ENCODE measurements at regions not wholly inside any gene's neighbourhood (a gene's known extent, or its start where the extent isn't known, plus 50 kb on each side); places are given as distances from the start of the nearest gene placed in this dataset.
A peak's percentile ranks its signal among the peaks of the same experiment; 100 is the strongest.

GRCh38 chr9:99401680-99402504 lies 179.8 kb downstream of the SEC61B start:
- DNase-seq (ENCODE audit: low spot score): no peak

- no peak for DNase-seq (ENCODE audit: low spot score)
Observed at GRCh38 chr9:99403371-99403770, 181.3 kb downstream of the SEC61B start.

GRCh38 chr9:99405359-99405758 lies 183.3 kb downstream of the SEC61B start:
- DNase-seq (ENCODE audit: low spot score): no peak

GRCh38 chr9:99406939-99407338 lies 184.9 kb downstream of the SEC61B start:
- DNase-seq (ENCODE audit: low spot score): no peak

GRCh38 chr9:99411068-99411467 lies 189.0 kb downstream of the SEC61B start:
- no peak for DNase-seq (ENCODE audit: low spot score)

GRCh38 chr9:99411479-99412115 lies 189.5 kb downstream of the SEC61B start:
- no peak for DNase-seq (ENCODE audit: low spot score)

GRCh38 chr9:99412606-99413005 lies 190.5 kb downstream of the SEC61B start:
- DNase-seq (ENCODE audit: low spot score): no peak

- no peak for DNase-seq (ENCODE audit: low spot score)
Observed at GRCh38 chr9:99414321-99414720, 192.2 kb downstream of the SEC61B start.

- DNase-seq (ENCODE audit: low spot score): no peak
Observed at GRCh38 chr9:99415606-99416005, 193.5 kb downstream of the SEC61B start.

- DNase-seq (ENCODE audit: low spot score): no peak
Observed at GRCh38 chr9:99416007-99416406, 193.9 kb downstream of the SEC61B start.

- no peak for DNase-seq (ENCODE audit: low spot score)
Observed at GRCh38 chr9:99419070-99419469, 197.0 kb downstream of the SEC61B start.

GRCh38 chr9:99421369-99421768 lies 199.3 kb downstream of the SEC61B start:
- DNase-seq (ENCODE audit: low spot score): no peak

- DNase-seq (ENCODE audit: low spot score): no peak
Observed at GRCh38 chr9:99425124-99425523, 203.0 kb downstream of the SEC61B start.

GRCh38 chr9:99425923-99426842 lies 204.1 kb downstream of the SEC61B start:
- no peak for DNase-seq (ENCODE audit: low spot score)

GRCh38 chr9:99427260-99427659 lies 205.2 kb downstream of the SEC61B start:
- no peak for DNase-seq (ENCODE audit: low spot score)

- DNase-seq (ENCODE audit: low spot score): no peak
Observed at GRCh38 chr9:99430301-99430700, 208.2 kb downstream of the SEC61B start.

GRCh38 chr9:99431103-99431502 lies 209.0 kb downstream of the SEC61B start:
- DNase-seq (ENCODE audit: low spot score): no peak

- no peak for DNase-seq (ENCODE audit: low spot score)
Observed at GRCh38 chr9:99432075-99432474, 210.0 kb downstream of the SEC61B start.

- DNase-seq (ENCODE audit: low spot score): no peak
Observed at GRCh38 chr9:99433095-99433494, 211.0 kb downstream of the SEC61B start.

GRCh38 chr9:99433555-99433954 lies 211.5 kb downstream of the SEC61B start:
- DNase-seq (ENCODE audit: low spot score): peak; percentile 8

- no peak for DNase-seq (ENCODE audit: low spot score)
Observed at GRCh38 chr9:99436616-99437015, 214.5 kb downstream of the SEC61B start.

- no peak for DNase-seq (ENCODE audit: low spot score)
Observed at GRCh38 chr9:99437145-99437544, 215.1 kb downstream of the SEC61B start.

GRCh38 chr9:99438596-99438995 lies 216.5 kb downstream of the SEC61B start:
- DNase-seq (ENCODE audit: low spot score): no peak
